Nephron progenitor cell (in vitro differentiated cells): ENCODE measurements at regions not wholly inside any gene's neighbourhood (a gene's known extent, or its start where the extent isn't known, plus 50 kb on each side); places are given as distances from the start of the nearest gene placed in this dataset.

Source experiments
- DNase-seq: peaks from one replicate; pipeline ENCODE4 v3.0.0; 2021
- H3K27ac Mint-ChIP-seq: 2 replicates; pipeline ENCODE4 v1.8.0; 2021; ENCODE audit warnings: mild to moderate bottlenecking, moderate library complexity, mixed read lengths
- H3K27me3 Mint-ChIP-seq: 2 replicates; pipeline ENCODE4 v1.8.0; 2021; ENCODE audit warnings: mild to moderate bottlenecking, low read depth, mixed read lengths; ENCODE audit not compliant: poor library complexity
- H3K36me3 Mint-ChIP-seq: 2 replicates; pipeline ENCODE4 v1.8.0; 2021; ENCODE audit warnings: low read depth, mixed read lengths
- H3K4me1 Mint-ChIP-seq: 2 replicates; pipeline ENCODE4 v1.8.0; 2021; ENCODE audit warnings: mixed read lengths
- H3K4me3 Mint-ChIP-seq: 2 replicates; pipeline ENCODE4 v1.8.0; 2021; ENCODE audit warnings: mild to moderate bottlenecking, moderate library complexity, mixed read lengths
- H3K9me3 Mint-ChIP-seq: 2 replicates; pipeline ENCODE4 v1.8.0; 2021; ENCODE audit warnings: mild to moderate bottlenecking, moderate library complexity, mixed read lengths
- CTCF ChIP-seq: fragments of 200-600 bp; sonication (generic); IDR thresholded peaks from 2 replicates; pipeline ENCODE4 v1.5.0; 2021; ENCODE audit warnings: antibody characterized with exemption

- no peaks in the 10 kb centered on the region for H3K36me3 Mint-ChIP-seq
- H3K9me3 Mint-ChIP-seq, result no peaks in the 10 kb centered on the region
- no peaks in the 10 kb centered on the region for H3K4me1 Mint-ChIP-seq
- no peak for DNase-seq
- TF ChIP-seq CTCF, result no peak
- no peak overlapping the region for H3K4me3 Mint-ChIP-seq
- H3K27me3 Mint-ChIP-seq, result peaks cover 15% of the 10 kb centered on the region
- no peak overlapping the region for H3K27ac Mint-ChIP-seq
Measured at GRCh38 chr10:32114508-32114907, 58.3 kb upstream of the KIF5B start.

GRCh38 chr10:32112055-32112454, 55.8 kb upstream of the KIF5B start:
- Mint-ChIP-seq H3K4me3 (no peak overlapping the region), H3K4me1 (no peaks in the 10 kb centered on the region), H3K36me3 (no peaks in the 10 kb centered on the region), H3K27ac (no peak overlapping the region), H3K27me3 (peaks cover 18% of the 10 kb centered on the region), H3K9me3 (peaks cover 3% of the 10 kb centered on the region)
- TF ChIP-seq CTCF, result no peak
- DNase-seq, result no peak

GRCh38 chr10:32111585-32111984, 55.4 kb upstream of the KIF5B start:
- H3K4me3 Mint-ChIP-seq, result no peak overlapping the region
- peaks cover 3% of the 10 kb centered on the region for H3K9me3 Mint-ChIP-seq
- no peaks in the 10 kb centered on the region for H3K4me1 Mint-ChIP-seq
- no peak for TF ChIP-seq CTCF
- no peak for DNase-seq
- peaks cover 18% of the 10 kb centered on the region for H3K27me3 Mint-ChIP-seq
- no peaks in the 10 kb centered on the region for H3K36me3 Mint-ChIP-seq
- no peak overlapping the region for H3K27ac Mint-ChIP-seq

- TF ChIP-seq CTCF, result no peak
- Mint-ChIP-seq H3K27me3 (peaks cover 18% of the 10 kb centered on the region), H3K9me3 (peaks cover 3% of the 10 kb centered on the region), H3K4me3 (no peak overlapping the region), H3K4me1 (no peaks in the 10 kb centered on the region), H3K27ac (no peak overlapping the region), H3K36me3 (no peaks in the 10 kb centered on the region)
- DNase-seq, result no peak
Measured at GRCh38 chr10:32110790-32111189, 54.6 kb upstream of the KIF5B start.

GRCh38 chr10:32109603-32110002, 53.4 kb upstream of the KIF5B start:
- H3K27ac Mint-ChIP-seq, result no peak overlapping the region
- DNase-seq, result no peak
- no peak overlapping the region for H3K4me3 Mint-ChIP-seq
- H3K9me3 Mint-ChIP-seq, result peaks cover 3% of the 10 kb centered on the region
- H3K27me3 Mint-ChIP-seq, result peaks cover 8% of the 10 kb centered on the region
- TF ChIP-seq CTCF, result no peak
- H3K4me1 Mint-ChIP-seq, result no peaks in the 10 kb centered on the region
- no peaks in the 10 kb centered on the region for H3K36me3 Mint-ChIP-seq
